MM.1S (cell line): ENCODE measurements at regions not wholly inside any gene's neighbourhood (a gene's known extent, or its start where the extent isn't known, plus 50 kb on each side); places are given as distances from the start of the nearest gene placed in this dataset.

Source experiments
- EZH2 ChIP-seq: fragments of 300-600 bp; sonication (generic); optimal IDR thresholded peaks from 2 replicates; pipeline ENCODE3; 2017; ENCODE audit warnings: low read depth, mild to moderate bottlenecking, antibody characterized with exemption, low read length, mixed read lengths
- TF ChIP-seq, protein P1 (sequence below): fragments of 300-600 bp; sonication (generic); IDR thresholded peaks from 2 replicates; pipeline ENCODE4 v1.5.1; 2016; ENCODE audit warnings: antibody characterized with exemption, low read length, mixed read lengths

GRCh38 chr12:46910830-46911229, 85.0 kb upstream of the SLC38A4 start:
- TF ChIP-seq, protein P1, sequence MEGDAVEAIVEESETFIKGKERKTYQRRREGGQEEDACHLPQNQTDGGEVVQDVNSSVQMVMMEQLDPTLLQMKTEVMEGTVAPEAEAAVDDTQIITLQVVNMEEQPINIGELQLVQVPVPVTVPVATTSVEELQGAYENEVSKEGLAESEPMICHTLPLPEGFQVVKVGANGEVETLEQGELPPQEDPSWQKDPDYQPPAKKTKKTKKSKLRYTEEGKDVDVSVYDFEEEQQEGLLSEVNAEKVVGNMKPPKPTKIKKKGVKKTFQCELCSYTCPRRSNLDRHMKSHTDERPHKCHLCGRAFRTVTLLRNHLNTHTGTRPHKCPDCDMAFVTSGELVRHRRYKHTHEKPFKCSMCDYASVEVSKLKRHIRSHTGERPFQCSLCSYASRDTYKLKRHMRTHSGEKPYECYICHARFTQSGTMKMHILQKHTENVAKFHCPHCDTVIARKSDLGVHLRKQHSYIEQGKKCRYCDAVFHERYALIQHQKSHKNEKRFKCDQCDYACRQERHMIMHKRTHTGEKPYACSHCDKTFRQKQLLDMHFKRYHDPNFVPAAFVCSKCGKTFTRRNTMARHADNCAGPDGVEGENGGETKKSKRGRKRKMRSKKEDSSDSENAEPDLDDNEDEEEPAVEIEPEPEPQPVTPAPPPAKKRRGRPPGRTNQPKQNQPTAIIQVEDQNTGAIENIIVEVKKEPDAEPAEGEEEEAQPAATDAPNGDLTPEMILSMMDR = no peak
- TF ChIP-seq EZH2 = no peak
